ENCODE measurements at regions not wholly inside any gene's neighbourhood (a gene's known extent, or its start where the extent isn't known, plus 50 kb on each side); places are given as distances from the start of the nearest gene placed in this dataset.
"Not testable (repeated sequence)": the region's sequence is repeated elsewhere in the genome, so short reads cannot be mapped to it uniquely, and the experiment has no call there.

DNA sequence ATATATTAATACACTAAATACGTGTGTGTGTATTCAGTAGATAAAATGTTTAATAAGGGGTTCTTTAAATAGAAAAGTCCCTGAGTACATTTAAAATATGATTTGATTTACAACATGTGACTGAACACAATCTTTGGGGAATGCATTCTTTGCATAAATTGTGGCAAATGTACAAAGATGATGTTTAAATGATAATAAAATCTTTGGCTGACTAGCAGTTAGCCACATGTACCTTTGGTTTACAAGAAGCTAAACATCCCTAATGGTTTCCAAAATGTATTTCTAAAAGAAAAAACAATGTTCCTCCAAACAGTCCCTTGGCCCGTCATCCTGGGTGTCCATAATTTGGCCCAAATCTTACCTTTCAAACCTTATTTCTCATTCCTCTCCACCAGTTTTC lies 106.4 kb upstream of the MARK1 start:
- TF ChIP-seq ISL1 (CRISPR knock-in tag; IDR thresholded peaks at IDR 0.05), result no peak
- TF ChIP-seq ZC3H10 (CRISPR knock-in tag; IDR thresholded peaks at IDR 0.05), result no peak
- TF ChIP-seq, protein P1, sequence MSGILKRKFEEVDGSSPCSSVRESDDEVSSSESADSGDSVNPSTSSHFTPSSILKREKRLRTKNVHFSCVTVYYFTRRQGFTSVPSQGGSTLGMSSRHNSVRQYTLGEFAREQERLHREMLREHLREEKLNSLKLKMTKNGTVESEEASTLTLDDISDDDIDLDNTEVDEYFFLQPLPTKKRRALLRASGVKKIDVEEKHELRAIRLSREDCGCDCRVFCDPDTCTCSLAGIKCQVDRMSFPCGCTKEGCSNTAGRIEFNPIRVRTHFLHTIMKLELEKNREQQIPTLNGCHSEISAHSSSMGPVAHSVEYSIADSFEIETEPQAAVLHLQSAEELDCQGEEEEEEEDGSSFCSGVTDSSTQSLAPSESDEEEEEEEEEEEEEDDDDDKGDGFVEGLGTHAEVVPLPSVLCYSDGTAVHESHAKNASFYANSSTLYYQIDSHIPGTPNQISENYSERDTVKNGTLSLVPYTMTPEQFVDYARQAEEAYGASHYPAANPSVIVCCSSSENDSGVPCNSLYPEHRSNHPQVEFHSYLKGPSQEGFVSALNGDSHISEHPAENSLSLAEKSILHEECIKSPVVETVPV (CRISPR knock-in tag; IDR thresholded peaks at IDR 0.05), result no peak
- TF ChIP-seq PPARA (CRISPR knock-in tag; IDR thresholded peaks at IDR 0.05; ENCODE audit: borderline replicate concordance), result no peak
- no peak for TF ChIP-seq ARNTL (CRISPR knock-in tag; IDR thresholded peaks at IDR 0.05; ENCODE audit: borderline replicate concordance, low read depth)
- no peak for TF ChIP-seq ZNF70 (CRISPR knock-in tag; IDR thresholded peaks at IDR 0.05)
- no peak for TF ChIP-seq RARB (CRISPR knock-in tag; IDR thresholded peaks at IDR 0.05)
- no peak for TF ChIP-seq TOX (CRISPR knock-in tag; IDR thresholded peaks at IDR 0.05; ENCODE audit: borderline replicate concordance)
- no peak for TF ChIP-seq ZFP30 (CRISPR knock-in tag; IDR thresholded peaks at IDR 0.05)
- ATAC-seq, result peak; percentile 47

DNA sequence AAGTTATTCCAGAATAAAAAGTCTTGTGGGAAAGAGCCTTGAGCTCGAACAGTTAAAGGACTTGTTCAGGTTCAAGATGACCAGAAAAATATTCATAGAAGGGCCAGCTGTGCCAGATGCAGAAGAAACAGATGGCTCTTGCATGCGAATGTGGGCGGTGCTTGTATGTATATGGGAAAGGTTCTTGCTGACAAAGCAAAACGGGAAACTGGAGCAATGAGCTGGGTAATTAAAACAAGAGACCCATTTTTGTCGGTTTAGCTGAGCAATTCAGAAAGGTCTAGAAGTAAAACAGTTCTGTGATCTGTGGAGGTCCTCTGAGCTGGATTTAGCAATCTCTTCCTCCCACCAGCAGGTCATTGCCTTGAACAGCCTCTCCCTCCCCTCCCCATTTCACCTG lies 107.2 kb upstream of the MARK1 start:
- TF ChIP-seq ISL1 (CRISPR knock-in tag; IDR thresholded peaks at IDR 0.05) (no peak), ZNF70 (CRISPR knock-in tag; IDR thresholded peaks at IDR 0.05) (no peak), ZFP3 (CRISPR knock-in tag; IDR thresholded peaks at IDR 0.05) (no peak), TOX (CRISPR knock-in tag; IDR thresholded peaks at IDR 0.05; ENCODE audit: borderline replicate concordance) (no peak), OSR1 (CRISPR knock-in tag; IDR thresholded peaks at IDR 0.05) (no peak), CSDC2 (CRISPR knock-in tag; IDR thresholded peaks at IDR 0.05) (no peak), ZC3H10 (CRISPR knock-in tag; IDR thresholded peaks at IDR 0.05) (no peak), ZNF8 (CRISPR knock-in tag; IDR thresholded peaks at IDR 0.05) (no peak), ZNF565 (CRISPR knock-in tag; conservative IDR thresholded peaks at IDR 0.05; ENCODE audit: low read depth) (no peak)
- TF ChIP-seq, protein P2, sequence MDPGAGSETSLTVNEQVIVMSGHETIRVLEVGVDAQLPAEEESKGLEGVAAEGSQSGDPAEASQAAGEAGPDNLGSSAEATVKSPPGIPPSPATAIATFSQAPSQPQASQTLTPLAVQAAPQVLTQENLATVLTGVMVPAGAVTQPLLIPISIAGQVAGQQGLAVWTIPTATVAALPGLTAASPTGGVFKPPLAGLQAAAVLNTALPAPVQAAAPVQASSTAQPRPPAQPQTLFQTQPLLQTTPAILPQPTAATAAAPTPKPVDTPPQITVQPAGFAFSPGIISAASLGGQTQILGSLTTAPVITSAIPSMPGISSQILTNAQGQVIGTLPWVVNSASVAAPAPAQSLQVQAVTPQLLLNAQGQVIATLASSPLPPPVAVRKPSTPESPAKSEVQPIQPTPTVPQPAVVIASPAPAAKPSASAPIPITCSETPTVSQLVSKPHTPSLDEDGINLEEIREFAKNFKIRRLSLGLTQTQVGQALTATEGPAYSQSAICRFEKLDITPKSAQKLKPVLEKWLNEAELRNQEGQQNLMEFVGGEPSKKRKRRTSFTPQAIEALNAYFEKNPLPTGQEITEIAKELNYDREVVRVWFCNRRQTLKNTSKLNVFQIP (CRISPR knock-in tag; IDR thresholded peaks at IDR 0.05; ENCODE audit: borderline replicate concordance, low read depth), result no peak
- TF ChIP-seq, protein P3, sequence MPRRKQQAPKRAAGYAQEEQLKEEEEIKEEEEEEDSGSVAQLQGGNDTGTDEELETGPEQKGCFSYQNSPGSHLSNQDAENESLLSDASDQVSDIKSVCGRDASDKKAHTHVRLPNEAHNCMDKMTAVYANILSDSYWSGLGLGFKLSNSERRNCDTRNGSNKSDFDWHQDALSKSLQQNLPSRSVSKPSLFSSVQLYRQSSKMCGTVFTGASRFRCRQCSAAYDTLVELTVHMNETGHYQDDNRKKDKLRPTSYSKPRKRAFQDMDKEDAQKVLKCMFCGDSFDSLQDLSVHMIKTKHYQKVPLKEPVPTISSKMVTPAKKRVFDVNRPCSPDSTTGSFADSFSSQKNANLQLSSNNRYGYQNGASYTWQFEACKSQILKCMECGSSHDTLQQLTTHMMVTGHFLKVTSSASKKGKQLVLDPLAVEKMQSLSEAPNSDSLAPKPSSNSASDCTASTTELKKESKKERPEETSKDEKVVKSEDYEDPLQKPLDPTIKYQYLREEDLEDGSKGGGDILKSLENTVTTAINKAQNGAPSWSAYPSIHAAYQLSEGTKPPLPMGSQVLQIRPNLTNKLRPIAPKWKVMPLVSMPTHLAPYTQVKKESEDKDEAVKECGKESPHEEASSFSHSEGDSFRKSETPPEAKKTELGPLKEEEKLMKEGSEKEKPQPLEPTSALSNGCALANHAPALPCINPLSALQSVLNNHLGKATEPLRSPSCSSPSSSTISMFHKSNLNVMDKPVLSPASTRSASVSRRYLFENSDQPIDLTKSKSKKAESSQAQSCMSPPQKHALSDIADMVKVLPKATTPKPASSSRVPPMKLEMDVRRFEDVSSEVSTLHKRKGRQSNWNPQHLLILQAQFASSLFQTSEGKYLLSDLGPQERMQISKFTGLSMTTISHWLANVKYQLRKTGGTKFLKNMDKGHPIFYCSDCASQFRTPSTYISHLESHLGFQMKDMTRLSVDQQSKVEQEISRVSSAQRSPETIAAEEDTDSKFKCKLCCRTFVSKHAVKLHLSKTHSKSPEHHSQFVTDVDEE (CRISPR knock-in tag; IDR thresholded peaks at IDR 0.05), result no peak
- ATAC-seq, result no peak

DNA sequence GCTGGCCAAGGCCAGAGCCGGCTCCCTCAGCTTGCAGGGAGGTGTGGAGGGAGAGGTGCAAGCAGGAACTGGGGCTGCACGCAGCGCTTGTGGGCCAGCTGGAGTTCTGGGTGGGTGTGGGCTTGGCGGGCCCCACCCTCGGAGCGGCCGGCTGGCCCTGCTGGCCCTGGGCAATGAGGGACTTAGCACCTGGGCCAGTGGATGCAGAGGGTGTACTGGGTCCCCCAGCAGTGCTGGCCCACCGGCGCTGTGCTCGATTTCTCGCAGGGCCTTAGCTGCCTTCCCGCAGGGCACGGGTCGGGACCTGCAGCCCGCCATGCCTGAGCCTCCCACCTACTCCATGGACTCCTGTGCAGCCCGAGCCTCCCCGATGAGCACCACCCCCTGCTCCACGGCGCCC lies 115.6 kb upstream of the MARK1 start:
- ATAC-seq, result not testable (repeated sequence)

DNA sequence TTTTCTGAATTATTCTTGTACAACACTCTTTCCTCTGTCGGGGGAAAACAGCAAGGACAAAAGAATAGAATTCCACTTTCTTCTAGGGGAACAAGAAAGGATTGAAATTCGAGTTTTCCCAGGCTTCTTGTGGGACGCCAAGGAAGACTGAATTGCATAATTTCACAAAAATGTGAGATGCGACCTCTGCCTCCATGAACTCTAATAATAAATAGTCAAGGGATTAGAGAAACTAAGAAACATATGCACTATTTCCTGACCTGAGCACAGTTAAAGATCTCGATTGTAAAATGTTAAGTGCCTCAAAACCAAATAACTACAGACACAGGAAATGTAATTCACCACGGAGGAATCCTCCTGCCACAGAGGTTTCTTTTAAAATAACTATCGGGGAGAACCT lies 117.3 kb upstream of the MARK1 start:
- peak; percentile 81 for ATAC-seq
- TF ChIP-seq ZC3H10 (CRISPR knock-in tag; IDR thresholded peaks at IDR 0.05), result no peak
- TF ChIP-seq ZNF8 (CRISPR knock-in tag; IDR thresholded peaks at IDR 0.05), result no peak
- TF ChIP-seq, protein P4, sequence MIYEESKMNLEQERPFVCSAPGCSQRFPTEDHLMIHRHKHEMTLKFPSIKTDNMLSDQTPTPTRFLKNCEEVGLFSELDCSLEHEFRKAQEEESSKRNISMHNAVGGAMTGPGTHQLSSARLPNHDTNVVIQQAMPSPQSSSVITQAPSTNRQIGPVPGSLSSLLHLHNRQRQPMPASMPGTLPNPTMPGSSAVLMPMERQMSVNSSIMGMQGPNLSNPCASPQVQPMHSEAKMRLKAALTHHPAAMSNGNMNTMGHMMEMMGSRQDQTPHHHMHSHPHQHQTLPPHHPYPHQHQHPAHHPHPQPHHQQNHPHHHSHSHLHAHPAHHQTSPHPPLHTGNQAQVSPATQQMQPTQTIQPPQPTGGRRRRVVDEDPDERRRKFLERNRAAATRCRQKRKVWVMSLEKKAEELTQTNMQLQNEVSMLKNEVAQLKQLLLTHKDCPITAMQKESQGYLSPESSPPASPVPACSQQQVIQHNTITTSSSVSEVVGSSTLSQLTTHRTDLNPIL (CRISPR knock-in tag; IDR thresholded peaks at IDR 0.05; ENCODE audit: low read depth), result no peak
- TF ChIP-seq, protein P1 (CRISPR knock-in tag; IDR thresholded peaks at IDR 0.05), result no peak
- TF ChIP-seq, protein P3 (CRISPR knock-in tag; IDR thresholded peaks at IDR 0.05), result no peak
- no peak for TF ChIP-seq TOX (CRISPR knock-in tag; IDR thresholded peaks at IDR 0.05; ENCODE audit: borderline replicate concordance)
- TF ChIP-seq PPARA (CRISPR knock-in tag; IDR thresholded peaks at IDR 0.05; ENCODE audit: borderline replicate concordance), result no peak
- no peak for TF ChIP-seq RARB (CRISPR knock-in tag; IDR thresholded peaks at IDR 0.05)
- no peak for TF ChIP-seq ZNF565 (CRISPR knock-in tag; conservative IDR thresholded peaks at IDR 0.05; ENCODE audit: low read depth)
- TF ChIP-seq BACH2 (CRISPR knock-in tag; IDR thresholded peaks at IDR 0.05; ENCODE audit: borderline replicate concordance), result no peak
- no peak for TF ChIP-seq OSR1 (CRISPR knock-in tag; IDR thresholded peaks at IDR 0.05)
- no peak for TF ChIP-seq ISL1 (CRISPR knock-in tag; IDR thresholded peaks at IDR 0.05)
- TF ChIP-seq, protein P5, sequence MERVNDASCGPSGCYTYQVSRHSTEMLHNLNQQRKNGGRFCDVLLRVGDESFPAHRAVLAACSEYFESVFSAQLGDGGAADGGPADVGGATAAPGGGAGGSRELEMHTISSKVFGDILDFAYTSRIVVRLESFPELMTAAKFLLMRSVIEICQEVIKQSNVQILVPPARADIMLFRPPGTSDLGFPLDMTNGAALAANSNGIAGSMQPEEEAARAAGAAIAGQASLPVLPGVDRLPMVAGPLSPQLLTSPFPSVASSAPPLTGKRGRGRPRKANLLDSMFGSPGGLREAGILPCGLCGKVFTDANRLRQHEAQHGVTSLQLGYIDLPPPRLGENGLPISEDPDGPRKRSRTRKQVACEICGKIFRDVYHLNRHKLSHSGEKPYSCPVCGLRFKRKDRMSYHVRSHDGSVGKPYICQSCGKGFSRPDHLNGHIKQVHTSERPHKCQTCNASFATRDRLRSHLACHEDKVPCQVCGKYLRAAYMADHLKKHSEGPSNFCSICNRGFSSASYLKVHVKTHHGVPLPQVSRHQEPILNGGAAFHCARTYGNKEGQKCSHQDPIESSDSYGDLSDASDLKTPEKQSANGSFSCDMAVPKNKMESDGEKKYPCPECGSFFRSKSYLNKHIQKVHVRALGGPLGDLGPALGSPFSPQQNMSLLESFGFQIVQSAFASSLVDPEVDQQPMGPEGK (CRISPR knock-in tag; IDR thresholded peaks at IDR 0.05; ENCODE audit: borderline replicate concordance), result no peak
- no peak for TF ChIP-seq ZFP30 (CRISPR knock-in tag; IDR thresholded peaks at IDR 0.05)
